ENCODE measurements at regions not wholly inside any gene's neighbourhood (a gene's known extent, or its start where the extent isn't known, plus 50 kb on each side); places are given as distances from the start of the nearest gene placed in this dataset.

- H3K9me3 Mint-ChIP-seq, result no peaks in the 10 kb centered on the region
- no peak overlapping the region for H3K4me3 Mint-ChIP-seq
- H3K27me3 Mint-ChIP-seq, result no peaks in the 10 kb centered on the region
- no peaks in the 10 kb centered on the region for H3K36me3 Mint-ChIP-seq
- H3K4me1 Mint-ChIP-seq, result no peaks in the 10 kb centered on the region
- H3K27ac Mint-ChIP-seq, result no peak overlapping the region
These were observed 431.1 kb upstream of the ZEB2 start for GRCh38 chr2:144950899-144951560.

- Mint-ChIP-seq H3K36me3 (no peaks in the 10 kb centered on the region), H3K27ac (no peak overlapping the region), H3K27me3 (no peaks in the 10 kb centered on the region), H3K9me3 (no peaks in the 10 kb centered on the region), H3K4me1 (no peaks in the 10 kb centered on the region), H3K4me3 (no peak overlapping the region)
These were observed 428.4 kb upstream of the ZEB2 start for GRCh38 chr2:144948205-144948855.

- no peak overlapping the region for H3K27ac Mint-ChIP-seq
- no peaks in the 10 kb centered on the region for H3K36me3 Mint-ChIP-seq
- H3K4me3 Mint-ChIP-seq, result no peak overlapping the region
- no peaks in the 10 kb centered on the region for H3K27me3 Mint-ChIP-seq
- H3K4me1 Mint-ChIP-seq, result no peaks in the 10 kb centered on the region
- H3K9me3 Mint-ChIP-seq, result no peaks in the 10 kb centered on the region
These were observed 427.8 kb upstream of the ZEB2 start for GRCh38 chr2:144947709-144948037.

GRCh38 chr2:144946263-144946662 is 426.3 kb upstream of the ZEB2 start:
- Mint-ChIP-seq H3K4me1 (no peaks in the 10 kb centered on the region), H3K27ac (no peak overlapping the region), H3K36me3 (no peaks in the 10 kb centered on the region), H3K9me3 (no peaks in the 10 kb centered on the region), H3K4me3 (no peak overlapping the region), H3K27me3 (no peaks in the 10 kb centered on the region)

GRCh38 chr2:144944546-144945220 is 424.8 kb upstream of the ZEB2 start:
- Mint-ChIP-seq H3K27me3 (no peaks in the 10 kb centered on the region), H3K27ac (no peak overlapping the region), H3K36me3 (no peaks in the 10 kb centered on the region), H3K9me3 (no peaks in the 10 kb centered on the region), H3K4me1 (no peaks in the 10 kb centered on the region), H3K4me3 (no peak overlapping the region)

- no peaks in the 10 kb centered on the region for H3K9me3 Mint-ChIP-seq
- H3K36me3 Mint-ChIP-seq, result no peaks in the 10 kb centered on the region
- no peaks in the 10 kb centered on the region for H3K27me3 Mint-ChIP-seq
- no peak overlapping the region for H3K4me3 Mint-ChIP-seq
- H3K4me1 Mint-ChIP-seq, result no peaks in the 10 kb centered on the region
- no peak overlapping the region for H3K27ac Mint-ChIP-seq
These were observed 424.1 kb upstream of the ZEB2 start for GRCh38 chr2:144943986-144944385.

- no peaks in the 10 kb centered on the region for H3K4me1 Mint-ChIP-seq
- no peaks in the 10 kb centered on the region for H3K9me3 Mint-ChIP-seq
- no peak overlapping the region for H3K4me3 Mint-ChIP-seq
- H3K27ac Mint-ChIP-seq, result no peak overlapping the region
- no peaks in the 10 kb centered on the region for H3K27me3 Mint-ChIP-seq
- H3K36me3 Mint-ChIP-seq, result no peaks in the 10 kb centered on the region
These were observed 423.5 kb upstream of the ZEB2 start for GRCh38 chr2:144943293-144943941.

- no peaks in the 10 kb centered on the region for H3K9me3 Mint-ChIP-seq
- H3K36me3 Mint-ChIP-seq, result no peaks in the 10 kb centered on the region
- H3K4me1 Mint-ChIP-seq, result no peaks in the 10 kb centered on the region
- H3K4me3 Mint-ChIP-seq, result no peak overlapping the region
- peak overlapping the region; percentile 70 for H3K27ac Mint-ChIP-seq
- H3K27me3 Mint-ChIP-seq, result no peaks in the 10 kb centered on the region
These were observed 422.8 kb upstream of the ZEB2 start for GRCh38 chr2:144942516-144943256.

- no peak overlapping the region for H3K27ac Mint-ChIP-seq
- no peaks in the 10 kb centered on the region for H3K4me1 Mint-ChIP-seq
- H3K27me3 Mint-ChIP-seq, result no peaks in the 10 kb centered on the region
- no peaks in the 10 kb centered on the region for H3K36me3 Mint-ChIP-seq
- H3K4me3 Mint-ChIP-seq, result no peak overlapping the region
- no peaks in the 10 kb centered on the region for H3K9me3 Mint-ChIP-seq
These were observed 422.0 kb upstream of the ZEB2 start for GRCh38 chr2:144941743-144942488.

GRCh38 chr2:144939590-144939989 is 419.7 kb upstream of the ZEB2 start:
- no peaks in the 10 kb centered on the region for H3K36me3 Mint-ChIP-seq
- no peaks in the 10 kb centered on the region for H3K4me1 Mint-ChIP-seq
- no peaks in the 10 kb centered on the region for H3K9me3 Mint-ChIP-seq
- H3K27ac Mint-ChIP-seq, result no peak overlapping the region
- no peaks in the 10 kb centered on the region for H3K27me3 Mint-ChIP-seq
- H3K4me3 Mint-ChIP-seq, result no peak overlapping the region

GRCh38 chr2:144937910-144938709 is 418.2 kb upstream of the ZEB2 start:
- Mint-ChIP-seq H3K27ac (no peak overlapping the region), H3K36me3 (no peaks in the 10 kb centered on the region), H3K4me1 (no peaks in the 10 kb centered on the region), H3K27me3 (no peaks in the 10 kb centered on the region), H3K9me3 (no peaks in the 10 kb centered on the region), H3K4me3 (no peak overlapping the region)

GRCh38 chr2:144937066-144937465 is 417.1 kb upstream of the ZEB2 start:
- Mint-ChIP-seq H3K36me3 (no peaks in the 10 kb centered on the region), H3K4me3 (no peak overlapping the region), H3K9me3 (no peaks in the 10 kb centered on the region), H3K4me1 (no peaks in the 10 kb centered on the region), H3K27me3 (no peaks in the 10 kb centered on the region), H3K27ac (no peak overlapping the region)

- no peaks in the 10 kb centered on the region for H3K9me3 Mint-ChIP-seq
- H3K27ac Mint-ChIP-seq, result no peak overlapping the region
- no peak overlapping the region for H3K4me3 Mint-ChIP-seq
- H3K4me1 Mint-ChIP-seq, result no peaks in the 10 kb centered on the region
- H3K27me3 Mint-ChIP-seq, result no peaks in the 10 kb centered on the region
- H3K36me3 Mint-ChIP-seq, result no peaks in the 10 kb centered on the region
These were observed 416.5 kb upstream of the ZEB2 start for GRCh38 chr2:144936442-144936841.

- no peak overlapping the region for H3K27ac Mint-ChIP-seq
- H3K4me1 Mint-ChIP-seq, result no peaks in the 10 kb centered on the region
- H3K36me3 Mint-ChIP-seq, result no peaks in the 10 kb centered on the region
- H3K27me3 Mint-ChIP-seq, result no peaks in the 10 kb centered on the region
- no peaks in the 10 kb centered on the region for H3K9me3 Mint-ChIP-seq
- H3K4me3 Mint-ChIP-seq, result no peak overlapping the region
These were observed 415.8 kb upstream of the ZEB2 start for GRCh38 chr2:144935736-144936135.

Data from activated naive CD4-positive, alpha-beta T cell treated with anti-CD3 and anti-CD28 coated beads, Interleukin-2, amount 50 U/mL, for 24 hours (primary cell).